Spleen (tissue), 11 donors: ENCODE measurements at regions not wholly inside any gene's neighbourhood (a gene's known extent, or its start where the extent isn't known, plus 50 kb on each side); places are given as distances from the start of the nearest gene placed in this dataset.
A peak's percentile ranks its signal among the peaks of the same experiment; 100 is the strongest.

Experiments used
- DNase-seq: peaks from one replicate; pipeline ENCODE4 v3.0.0-alpha.2; 2020
- H3K27ac ChIP-seq, 8 donors: fragments of 200-600 bp; sonication (generic) in 7 of 8; 1 replicate in 4 of 8; 2 replicates in 4 of 8; pipeline versions ENCODE4 v1.5.0 to v1.8.0; 2016 to 2021; ENCODE audit warnings: inconsistent platforms in 4 of 8, mild to moderate bottlenecking in 4 of 8, moderate library complexity in 1 of 8
- H3K27me3 ChIP-seq, 7 donors: fragments of 200-600 bp; sonication (generic) in 6 of 7; replicated peaks in 1 of 7; 1 replicate in 4 of 7; 2 replicates in 3 of 7; pipeline versions ENCODE4 v1.5.0 to v1.8.0; 2016 to 2021; ENCODE audit warnings: inconsistent platforms in 3 of 7, mild to moderate bottlenecking in 1 of 7
- H3K36me3 ChIP-seq, 6 donors: fragments of 200-600 bp; sonication (generic) in 5 of 6; 1 replicate in 4 of 6; 2 replicates in 2 of 6; pipeline versions ENCODE4 v1.5.0 to v1.8.0; 2016 to 2021; ENCODE audit warnings: inconsistent platforms in 2 of 6
- H3K4me1 ChIP-seq, 6 donors: fragments of 200-600 bp; sonication (generic) in 5 of 6; 1 replicate in 3 of 6; 2 replicates in 3 of 6; pipeline versions ENCODE4 v1.5.0 to v1.8.0; 2016 to 2021; ENCODE audit warnings: inconsistent platforms in 3 of 6
- H3K4me3 ChIP-seq, 8 donors: fragments of 200-600 bp; sonication (generic) in 7 of 8; 1 replicate in 4 of 8; 2 replicates in 4 of 8; pipeline versions ENCODE4 v1.5.0 to v1.8.0; 2016 to 2021; ENCODE audit warnings: inconsistent platforms in 4 of 8, mild to moderate bottlenecking in 4 of 8, moderate library complexity in 2 of 8
- H3K9me3 ChIP-seq, 8 donors: fragments of 200-600 bp; sonication (generic) in 7 of 8; 1 replicate in 4 of 8; 2 replicates in 4 of 8; pipeline versions ENCODE4 v1.5.0 to v1.8.0; 2016 to 2021; ENCODE audit warnings: inconsistent platforms in 4 of 8
- CTCF ChIP-seq, 11 experiments: fragments of 200-600 bp in 7 of 11; fragments of 450-650 bp in 4 of 11; sonication (generic) in 4 of 11; IDR thresholded peaks in 8 of 11; conservative IDR thresholded peaks in 3 of 11; 1 replicate in 7 of 11; 2 replicates in 4 of 11; pipeline versions ENCODE4 v1.4.0 to v1.8.0; 2016 to 2021; ENCODE audit warnings: antibody characterized with exemption in 11 of 11, inconsistent platforms in 4 of 11, mild to moderate bottlenecking in 1 of 11
- POLR2A ChIP-seq, 3 donors: fragments of 450-650 bp; IDR thresholded peaks; one replicate each; pipeline ENCODE4 v1.5.1; 2017; ENCODE audit warnings: antibody characterized with exemption in 3 of 3, mild to moderate bottlenecking in 1 of 3
- POLR2AphosphoS5 ChIP-seq, 3 donors: sonication (generic); formaldehyde crosslinking; IDR thresholded peaks; one replicate each; pipeline ENCODE4 v1.5.1; 2017; ENCODE audit warnings: antibody characterized with exemption in 3 of 3
- WGBS, 5 donors: extraction: QIAGEN DNeasy Blood & Tissue Kit in 3 of 5; methylation state at CpG; one replicate each; pipeline versions ENCODE4 v1.1.5 to v1.1.7; 2013 to 2018; 5-methylcytosine and 5-hydroxymethylcytosine counted together
- intact Hi-C: fragments of 100-400 bp; cut with DNase I; formaldehyde crosslinking; loops from one replicate; pipeline ENCODE4 v1.15.0; 2023; ENCODE audit warnings: low total_unique reads
- donor health status: healthy with polysubstance abuse.
- donor health status: DM: no; HTN: no; CAD: no; lungs with moderate emphysema.
- donor health status: DM: no; HTN: no; CAD: no.
- donor health status: Bipolar disorder and iron deficiency.
- donor health status: healthy.
- donor health status: DM: no; HTN: no; CAD: no.
- donor health status: DM: yes; HTN: yes; CAD: no.

- DNase-seq = no peak
- peak overlapping the region in 1 of 8 donors; percentile 53 for H3K4me3 ChIP-seq
- H3K27ac ChIP-seq = peak overlapping the region; percentile 67 to 94 (median 89)
- 51 to 72% (median 68%) methylated on average over 6 of the region's 6 CpGs for WGBS, 5 donors
- TF ChIP-seq POLR2A (IDR thresholded peaks at IDR 0.05) (no peak), POLR2AphosphoS5 (IDR thresholded peaks at IDR 0.05) (no peak)
- H3K36me3 ChIP-seq = no peaks in the 10 kb centered on the region
- intact Hi-C loops = no loop called here
- H3K4me1 ChIP-seq = peaks cover 9 to 66% (median 38%) of the 10 kb centered on the region in 6 donors
- H3K9me3 ChIP-seq = no peaks in the 10 kb centered on the region
- no peaks in the 10 kb centered on the region for H3K27me3 ChIP-seq
Observed at GRCh38 chr2:64260093-64260803, 116.0 kb upstream of the PELI1 start.

DNA sequence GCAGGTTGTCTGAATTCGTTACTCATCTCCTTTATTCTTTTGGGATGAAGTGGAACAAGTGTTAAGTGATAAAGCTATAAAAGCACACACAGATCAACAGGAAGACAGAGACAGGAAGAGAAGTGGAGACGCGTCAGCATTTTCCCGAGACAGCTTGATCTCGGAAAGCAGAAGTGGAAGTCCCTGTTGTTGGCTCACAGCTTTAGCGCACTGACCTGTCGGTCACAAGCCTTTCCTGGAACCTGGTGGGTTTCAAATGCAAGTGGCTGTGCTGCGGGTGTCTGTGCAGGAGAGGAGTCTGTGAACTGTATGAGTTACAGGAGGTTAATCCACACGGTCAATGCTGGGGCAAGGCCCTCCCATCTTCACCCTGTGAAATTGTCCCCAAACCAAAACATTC, 116.6 kb upstream of the PELI1 start:
- no peaks in the 10 kb centered on the region for H3K36me3 ChIP-seq
- no peaks in the 10 kb centered on the region for H3K27me3 ChIP-seq
- peak; percentile 91 for DNase-seq
- intact Hi-C loops = no loop called here
- peak overlapping the region; percentile 67 to 94 (median 89) for H3K27ac ChIP-seq
- 2 to 8% (median 4%) methylated on average over 9 of the region's 9 CpGs for WGBS, 5 donors
- peaks cover 9 to 66% (median 38%) of the 10 kb centered on the region in 6 donors for H3K4me1 ChIP-seq
- H3K4me3 ChIP-seq = peak overlapping the region in 1 of 8 donors; percentile 53
- TF ChIP-seq POLR2A (IDR thresholded peaks at IDR 0.05) (peak in 1 of 3 donors; percentile 6), POLR2AphosphoS5 (IDR thresholded peaks at IDR 0.05) (peak in 2 of 3 donors; percentile 74 to 95), CTCF (IDR thresholded peaks at IDR 0.05 in 8 of 11, conservative IDR thresholded peaks at IDR 0.05 in 3 of 11) (peak in 1 of 11 experiments; percentile 30)
- H3K9me3 ChIP-seq = no peaks in the 10 kb centered on the region

- peaks cover 9 to 66% (median 38%) of the 10 kb centered on the region in 6 donors for H3K4me1 ChIP-seq
- H3K4me3 ChIP-seq = peak overlapping the region in 1 of 8 donors; percentile 53
- DNase-seq = no peak
- TF ChIP-seq POLR2AphosphoS5 (IDR thresholded peaks at IDR 0.05) (peak in 1 of 3 donors; percentile 51), CTCF (IDR thresholded peaks at IDR 0.05 in 8 of 11, conservative IDR thresholded peaks at IDR 0.05 in 3 of 11) (no peak)
- 57 to 88% (median 66%) methylated on average over 3 of the region's 3 CpGs for whole genome bisulfite sequencing, 5 donors
- no peaks in the 10 kb centered on the region for H3K9me3 ChIP-seq
- peak overlapping the region; percentile 67 to 94 (median 89) for H3K27ac ChIP-seq
- intact Hi-C loops = no loop called here
- H3K27me3 ChIP-seq = no peaks in the 10 kb centered on the region
- H3K36me3 ChIP-seq = no peaks in the 10 kb centered on the region
Observed at GRCh38 chr2:64262071-64262470, 117.9 kb upstream of the PELI1 start.

DNA sequence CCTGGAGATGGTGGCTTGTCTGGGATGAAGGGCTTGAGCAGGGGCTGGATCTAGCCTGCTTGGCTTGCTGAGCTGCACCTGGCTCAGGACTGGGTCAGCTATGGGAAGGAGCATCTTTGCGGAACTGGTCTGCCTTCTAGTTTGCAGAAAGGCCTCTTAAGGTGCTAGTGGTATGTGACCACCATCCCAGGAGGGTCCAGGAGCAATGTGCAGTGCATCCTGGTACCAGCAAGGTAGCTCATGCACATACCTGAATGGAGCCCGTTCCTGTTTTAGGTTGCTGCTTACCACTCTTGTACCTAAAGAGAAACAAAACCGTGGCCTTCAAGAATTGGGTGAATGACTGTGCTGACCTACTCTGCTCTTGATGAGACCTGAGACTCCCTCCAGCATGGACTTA, 118.6 kb upstream of the PELI1 start:
- no peak for DNase-seq
- TF ChIP-seq CTCF (IDR thresholded peaks at IDR 0.05 in 8 of 11, conservative IDR thresholded peaks at IDR 0.05 in 3 of 11) (no peak), POLR2A (IDR thresholded peaks at IDR 0.05) (no peak), POLR2AphosphoS5 (IDR thresholded peaks at IDR 0.05) (no peak)
- Histone ChIP-seq H3K9me3 (no peaks in the 10 kb centered on the region), H3K27ac (peak overlapping the region in 4 of 8 donors; percentile 88 to 94 (median 91)), H3K4me1 (peaks cover 9 to 65% (median 38%) of the 10 kb centered on the region in 6 donors), H3K27me3 (no peaks in the 10 kb centered on the region), H3K4me3 (no peak overlapping the region), H3K36me3 (no peaks in the 10 kb centered on the region)
- WGBS, 5 donors = 84 to 96% (median 95%) methylated on average over 3 of the region's 3 CpGs
- intact Hi-C loops = no loop called here
